ENCODE measurements at regions not wholly inside any gene's neighbourhood (a gene's known extent, or its start where the extent isn't known, plus 50 kb on each side); places are given as distances from the start of the nearest gene placed in this dataset.

GRCh38 chr20:57834306-57835073 is 124.7 kb upstream of the PMEPA1 start:
- Histone ChIP-seq H3K4me2 (ENCODE audit: low read length) (no peak overlapping the region), H3K4me1 (ENCODE audit: control insufficient read depth in 1 of 2, insufficient read depth in 2 of 2, low read length in 2 of 2) (no peaks in the 10 kb centered on the region), H4K20me1 (ENCODE audit: insufficient read depth) (no peaks in the 10 kb centered on the region), H3K9me3 (ENCODE audit: control insufficient read depth in 1 of 2, insufficient read depth in 1 of 2, low read depth in 1 of 2, low read length in 2 of 2) (no peaks in the 10 kb centered on the region), H3K79me2 (ENCODE audit: insufficient read depth, low read length) (no peaks in the 10 kb centered on the region), H3K9me2 (ENCODE audit: insufficient read depth) (no peaks in the 10 kb centered on the region), H2AFZ (ENCODE audit: low read depth, low read length, poor library complexity, severe bottlenecking) (no peak overlapping the region), H3K27ac (ENCODE audit: low read depth, low read length) (no peak overlapping the region), H3K9ac (ENCODE audit: low read length) (no peak overlapping the region), H3K36me3 (ENCODE audit: control insufficient read depth in 1 of 2, insufficient read depth in 2 of 2, low read length in 2 of 2) (no peaks in the 10 kb centered on the region), H3K27me3 (ENCODE audit: insufficient read depth, low read length) (peaks cover 22% of the 10 kb centered on the region; the same call in 1 of the 2 replicates), H3K4me3 (replicated peaks in 1 of 2; ENCODE audit: low read depth in 1 of 2, low read length in 2 of 2) (no peak overlapping the region)
- TF ChIP-seq ZFX (IDR thresholded peaks at IDR 0.05) (no peak), POLR2AphosphoS5 (IDR thresholded peaks at IDR 0.05; ENCODE audit: low read depth, low read length) (no peak), YY1 (IDR thresholded peaks at IDR 0.05; ENCODE audit: extremely low read depth, insufficient replicate concordance, low read depth, low read length) (no peak), CBX3 (IDR thresholded peaks at IDR 0.05; ENCODE audit: low read depth) (no peak)
- ATAC-seq (no peak), DNase-seq (ENCODE audit: low read depth, low spot score) (no peak)
- ChIA-PET RAD21 (ENCODE audit: low non-redundant PET in 1 of 2, low total read pairs in 2 of 2, uncharacterized antibody in 2 of 2, unreplicated experiment in 2 of 2) (no interaction called here), POLR2A (no interaction called here), CTCF (no interaction called here)
- intact Hi-C loops (cut with micrococcal nuclease) = no loop called here
- BruUV-seq (replicated peaks) = no TSS peak

- no TSS peak for BruUV-seq (replicated peaks)
- Histone ChIP-seq H3K27me3 (ENCODE audit: insufficient read depth, low read length) (peaks cover 30% of the 10 kb centered on the region; the same call in 1 of the 2 replicates), H3K9me2 (ENCODE audit: insufficient read depth) (no peaks in the 10 kb centered on the region), H3K79me2 (ENCODE audit: insufficient read depth, low read length) (no peaks in the 10 kb centered on the region), H3K4me2 (ENCODE audit: low read length) (no peak overlapping the region), H3K4me3 (replicated peaks in 1 of 2; ENCODE audit: low read depth in 1 of 2, low read length in 2 of 2) (no peak overlapping the region), H3K9me3 (ENCODE audit: control insufficient read depth in 1 of 2, insufficient read depth in 1 of 2, low read depth in 1 of 2, low read length in 2 of 2) (no peaks in the 10 kb centered on the region), H4K20me1 (ENCODE audit: insufficient read depth) (no peaks in the 10 kb centered on the region), H2AFZ (ENCODE audit: low read depth, low read length, poor library complexity, severe bottlenecking) (no peak overlapping the region), H3K27ac (ENCODE audit: low read depth, low read length) (no peak overlapping the region), H3K9ac (ENCODE audit: low read length) (no peak overlapping the region), H3K36me3 (ENCODE audit: control insufficient read depth in 1 of 2, insufficient read depth in 2 of 2, low read length in 2 of 2) (no peaks in the 10 kb centered on the region), H3K4me1 (ENCODE audit: control insufficient read depth in 1 of 2, insufficient read depth in 2 of 2, low read length in 2 of 2) (no peaks in the 10 kb centered on the region)
- ATAC-seq = no peak
- DNase-seq (ENCODE audit: low read depth, low spot score) = no peak
- ChIA-PET POLR2A (no interaction called here), CTCF (interaction anchor here (1.1 kb wide), 1 partner anchor 10 kb away, joined by 3 read pairs; no protein-coding TSS in a partner anchor), RAD21 (ENCODE audit: low non-redundant PET in 1 of 2, low total read pairs in 2 of 2, uncharacterized antibody in 2 of 2, unreplicated experiment in 2 of 2) (no interaction called here)
- intact Hi-C loops (cut with micrococcal nuclease) = no loop called here
- TF ChIP-seq POLR2A (IDR thresholded peaks at IDR 0.05; ENCODE audit: borderline replicate concordance, extremely low read depth, insufficient read depth, insufficient read length) (no peak), FOSL1 (IDR thresholded peaks at IDR 0.05; ENCODE audit: low read depth) (no peak), YY1 (IDR thresholded peaks at IDR 0.05; ENCODE audit: extremely low read depth, insufficient replicate concordance, low read depth, low read length) (no peak), CBX3 (IDR thresholded peaks at IDR 0.05; ENCODE audit: low read depth) (no peak), TCF7L2 (IDR thresholded peaks at IDR 0.05; ENCODE audit: borderline replicate concordance, extremely low read depth, insufficient read depth, insufficient read length) (no peak), ZBTB33 (IDR thresholded peaks at IDR 0.05; ENCODE audit: extremely low read depth, insufficient replicate concordance, low read length) (no peak), ATF3 (IDR thresholded peaks at IDR 0.05) (no peak), SP1 (IDR thresholded peaks at IDR 0.05; ENCODE audit: low read depth) (no peak), SIN3A (IDR thresholded peaks at IDR 0.05; ENCODE audit: low read depth) (no peak), EZH2 (IDR thresholded peaks at IDR 0.05) (no peak), CTCF (IDR thresholded peaks at IDR 0.05 in 2 of 3, conservative IDR thresholded peaks at IDR 0.05 in 1 of 3; ENCODE audit: borderline replicate concordance in 1 of 3, insufficient read depth in 1 of 3, low read depth in 2 of 3, low read length in 2 of 3) (no peak), ZFX (IDR thresholded peaks at IDR 0.05) (no peak), CEBPB (IDR thresholded peaks at IDR 0.05; ENCODE audit: low read depth) (no peak)
Observed at GRCh38 chr20:57831993-57832585, 122.3 kb upstream of the PMEPA1 start.

Measured in HCT116 (cell line).